Osteocyte (in vitro differentiated cells): ENCODE measurements at regions not wholly inside any gene's neighbourhood (a gene's known extent, or its start where the extent isn't known, plus 50 kb on each side); places are given as distances from the start of the nearest gene placed in this dataset.

Source experiments
- DNase-seq: peaks from one replicate; pipeline ENCODE4 v3.0.0; 2021; ENCODE audit warnings: mixed read lengths; ENCODE audit not compliant: unreplicated experiment; ENCODE audit errors: extremely low spot score
- H3K27ac Mint-ChIP-seq: one replicate; pipeline ENCODE4 v1.8.0; 2021; ENCODE audit warnings: mild to moderate bottlenecking, mixed read lengths; ENCODE audit not compliant: unreplicated experiment
- H3K27me3 Mint-ChIP-seq: one replicate; pipeline ENCODE4 v1.8.0; 2021; ENCODE audit warnings: mixed read lengths; ENCODE audit not compliant: unreplicated experiment
- H3K36me3 Mint-ChIP-seq: one replicate; pipeline ENCODE4 v1.8.0; 2021; ENCODE audit warnings: mixed read lengths; ENCODE audit not compliant: unreplicated experiment
- H3K4me1 Mint-ChIP-seq: one replicate; pipeline ENCODE4 v1.8.0; 2021; ENCODE audit warnings: mixed read lengths; ENCODE audit not compliant: unreplicated experiment
- H3K4me3 Mint-ChIP-seq: one replicate; pipeline ENCODE4 v1.8.0; 2021; ENCODE audit warnings: mild to moderate bottlenecking, moderate library complexity, mixed read lengths; ENCODE audit not compliant: unreplicated experiment
- H3K9me3 Mint-ChIP-seq: one replicate; pipeline ENCODE4 v1.8.0; 2021; ENCODE audit warnings: mixed read lengths; ENCODE audit not compliant: unreplicated experiment
- CTCF ChIP-seq: fragments of 200-600 bp; sonication (generic); IDR thresholded peaks from 2 replicates; pipeline ENCODE4 v1.5.0; 2021; ENCODE audit warnings: antibody characterized with exemption, mild to moderate bottlenecking, moderate library complexity

- Mint-ChIP-seq H3K9me3 (no peaks in the 10 kb centered on the region), H3K36me3 (no peaks in the 10 kb centered on the region), H3K27ac (no peak overlapping the region), H3K27me3 (no peaks in the 10 kb centered on the region), H3K4me1 (peaks cover 4% of the 10 kb centered on the region), H3K4me3 (no peak overlapping the region)
- DNase-seq = no peak
- no peak for TF ChIP-seq CTCF
Measured at GRCh38 chr5:93088592-93089389, 492.2 kb downstream of the NR2F1-AS1 start.

DNA sequence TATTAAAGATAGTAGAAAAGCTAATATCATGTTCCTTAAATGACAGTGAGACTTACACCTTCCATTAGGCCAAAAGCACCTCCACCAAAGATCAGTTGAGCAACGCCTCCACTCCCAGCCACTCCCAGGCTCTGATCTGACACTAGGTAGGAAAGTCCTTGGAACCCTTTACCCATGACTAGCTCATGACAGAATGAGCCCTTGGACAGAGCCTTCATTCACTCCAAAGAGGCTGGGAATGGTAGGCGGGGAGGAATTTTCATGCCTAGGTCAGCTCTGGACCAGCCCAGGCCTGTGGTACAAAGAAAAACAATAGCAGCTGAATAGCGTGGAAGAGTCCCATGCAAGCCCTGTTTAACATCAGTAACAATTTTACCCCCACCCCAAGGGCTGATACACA, 493.7 kb downstream of the NR2F1-AS1 start:
- no peak overlapping the region for H3K27ac Mint-ChIP-seq
- no peak for TF ChIP-seq CTCF
- DNase-seq = no peak
- no peak overlapping the region for H3K4me3 Mint-ChIP-seq
- H3K36me3 Mint-ChIP-seq = no peaks in the 10 kb centered on the region
- H3K4me1 Mint-ChIP-seq = no peaks in the 10 kb centered on the region
- H3K9me3 Mint-ChIP-seq = no peaks in the 10 kb centered on the region
- H3K27me3 Mint-ChIP-seq = no peaks in the 10 kb centered on the region

- no peak overlapping the region for H3K4me3 Mint-ChIP-seq
- H3K36me3 Mint-ChIP-seq = no peaks in the 10 kb centered on the region
- no peaks in the 10 kb centered on the region for H3K27me3 Mint-ChIP-seq
- H3K27ac Mint-ChIP-seq = no peak overlapping the region
- H3K9me3 Mint-ChIP-seq = no peaks in the 10 kb centered on the region
- no peak for TF ChIP-seq CTCF
- DNase-seq = no peak
- peaks cover 20% of the 10 kb centered on the region for H3K4me1 Mint-ChIP-seq
Measured at GRCh38 chr5:93082981-93083380, 498.0 kb downstream of the NR2F1-AS1 start.

- Mint-ChIP-seq H3K4me3 (peak overlapping the region; percentile 66), H3K4me1 (peaks cover 43% of the 10 kb centered on the region), H3K36me3 (no peaks in the 10 kb centered on the region), H3K27me3 (no peaks in the 10 kb centered on the region), H3K27ac (peak overlapping the region; percentile 93), H3K9me3 (no peaks in the 10 kb centered on the region)
- no peak for TF ChIP-seq CTCF
- DNase-seq = no peak
Measured at GRCh38 chr5:93079046-93079445, 502.0 kb downstream of the NR2F1-AS1 start.

GRCh38 chr5:93078082-93079038, 502.7 kb downstream of the NR2F1-AS1 start:
- H3K27me3 Mint-ChIP-seq = no peaks in the 10 kb centered on the region
- peak overlapping the region; percentile 93 for H3K27ac Mint-ChIP-seq
- peak overlapping the region; percentile 66 for H3K4me3 Mint-ChIP-seq
- peaks cover 46% of the 10 kb centered on the region for H3K4me1 Mint-ChIP-seq
- no peaks in the 10 kb centered on the region for H3K9me3 Mint-ChIP-seq
- TF ChIP-seq CTCF = no peak
- H3K36me3 Mint-ChIP-seq = no peaks in the 10 kb centered on the region
- no peak for DNase-seq
